ENCODE measurements at regions not wholly inside any gene's neighbourhood (a gene's known extent, or its start where the extent isn't known, plus 50 kb on each side); places are given as distances from the start of the nearest gene placed in this dataset.
A peak's percentile ranks its signal among the peaks of the same experiment; 100 is the strongest.
"Not testable (repeated sequence)": the region's sequence is repeated elsewhere in the genome, so short reads cannot be mapped to it uniquely, and the experiment has no call there.

GRCh38 chr14:21913759-21914158 is 240.1 kb upstream of the OR4E1 start:
- Mint-ChIP-seq H3K36me3 (ENCODE audit: low read depth) (no peaks in the 10 kb centered on the region), H3K27ac (ENCODE audit: unreplicated experiment) (no peak overlapping the region), H3K9me3 (ENCODE audit: low read depth) (no peaks in the 10 kb centered on the region), H3K4me1 (ENCODE audit: low read depth) (peaks cover 8% of the 10 kb centered on the region), H3K27me3 (ENCODE audit: low read depth) (peaks cover 16% of the 10 kb centered on the region), H3K4me3 (ENCODE audit: unreplicated experiment) (no peak overlapping the region)
- TF ChIP-seq, protein P1, sequence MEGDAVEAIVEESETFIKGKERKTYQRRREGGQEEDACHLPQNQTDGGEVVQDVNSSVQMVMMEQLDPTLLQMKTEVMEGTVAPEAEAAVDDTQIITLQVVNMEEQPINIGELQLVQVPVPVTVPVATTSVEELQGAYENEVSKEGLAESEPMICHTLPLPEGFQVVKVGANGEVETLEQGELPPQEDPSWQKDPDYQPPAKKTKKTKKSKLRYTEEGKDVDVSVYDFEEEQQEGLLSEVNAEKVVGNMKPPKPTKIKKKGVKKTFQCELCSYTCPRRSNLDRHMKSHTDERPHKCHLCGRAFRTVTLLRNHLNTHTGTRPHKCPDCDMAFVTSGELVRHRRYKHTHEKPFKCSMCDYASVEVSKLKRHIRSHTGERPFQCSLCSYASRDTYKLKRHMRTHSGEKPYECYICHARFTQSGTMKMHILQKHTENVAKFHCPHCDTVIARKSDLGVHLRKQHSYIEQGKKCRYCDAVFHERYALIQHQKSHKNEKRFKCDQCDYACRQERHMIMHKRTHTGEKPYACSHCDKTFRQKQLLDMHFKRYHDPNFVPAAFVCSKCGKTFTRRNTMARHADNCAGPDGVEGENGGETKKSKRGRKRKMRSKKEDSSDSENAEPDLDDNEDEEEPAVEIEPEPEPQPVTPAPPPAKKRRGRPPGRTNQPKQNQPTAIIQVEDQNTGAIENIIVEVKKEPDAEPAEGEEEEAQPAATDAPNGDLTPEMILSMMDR (IDR thresholded peaks at IDR 0.05): peak; percentile 71
- DNase-seq (ENCODE audit: low spot score): no peak

DNA sequence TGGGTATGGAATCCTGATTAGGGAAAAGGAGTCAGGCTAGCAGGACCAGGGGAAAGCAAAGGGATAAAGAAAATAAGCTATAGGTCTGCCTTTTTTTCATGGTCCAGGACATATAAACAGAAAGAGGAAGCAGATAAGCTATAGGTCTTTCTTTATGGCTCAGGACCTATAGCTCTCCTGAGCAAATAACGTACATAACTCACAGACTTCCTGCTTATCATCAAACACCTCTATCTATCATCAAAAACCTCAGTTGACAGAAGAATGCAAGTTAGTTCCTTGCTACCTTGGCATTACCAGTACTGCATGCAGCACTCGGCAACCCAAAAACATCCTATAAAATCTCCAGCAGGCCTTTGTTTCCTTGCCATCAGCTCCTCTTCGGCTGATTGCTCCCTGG is 238.7 kb upstream of the OR4E1 start:
- Mint-ChIP-seq H3K27me3 (ENCODE audit: low read depth) (peaks cover 18% of the 10 kb centered on the region), H3K4me1 (ENCODE audit: low read depth) (peaks cover 5% of the 10 kb centered on the region), H3K27ac (ENCODE audit: unreplicated experiment) (no peak overlapping the region), H3K36me3 (ENCODE audit: low read depth) (no peaks in the 10 kb centered on the region), H3K4me3 (ENCODE audit: unreplicated experiment) (no peak overlapping the region), H3K9me3 (ENCODE audit: low read depth) (no peaks in the 10 kb centered on the region)
- DNase-seq (ENCODE audit: low spot score): no peak
- TF ChIP-seq, protein P1 (IDR thresholded peaks at IDR 0.05): no peak

- Mint-ChIP-seq H3K27ac (ENCODE audit: unreplicated experiment) (no peak overlapping the region), H3K36me3 (ENCODE audit: low read depth) (no peaks in the 10 kb centered on the region), H3K4me3 (ENCODE audit: unreplicated experiment) (no peak overlapping the region), H3K4me1 (ENCODE audit: low read depth) (peaks cover 5% of the 10 kb centered on the region), H3K9me3 (ENCODE audit: low read depth) (no peaks in the 10 kb centered on the region), H3K27me3 (ENCODE audit: low read depth) (peaks cover 18% of the 10 kb centered on the region)
- no peak for DNase-seq (ENCODE audit: low spot score)
- TF ChIP-seq, protein P1 (IDR thresholded peaks at IDR 0.05): no peak
Observed at GRCh38 chr14:21911877-21912276, 238.3 kb upstream of the OR4E1 start.

GRCh38 chr14:21910260-21910659 is 236.6 kb upstream of the OR4E1 start:
- no peaks in the 10 kb centered on the region for H3K36me3 Mint-ChIP-seq (ENCODE audit: low read depth)
- TF ChIP-seq, protein P1 (IDR thresholded peaks at IDR 0.05): no peak
- H3K9me3 Mint-ChIP-seq (ENCODE audit: low read depth): no peaks in the 10 kb centered on the region
- no peaks in the 10 kb centered on the region for H3K4me1 Mint-ChIP-seq (ENCODE audit: low read depth)
- H3K4me3 Mint-ChIP-seq (ENCODE audit: unreplicated experiment): no peak overlapping the region
- no peak overlapping the region for H3K27ac Mint-ChIP-seq (ENCODE audit: unreplicated experiment)
- H3K27me3 Mint-ChIP-seq (ENCODE audit: low read depth): peaks cover 16% of the 10 kb centered on the region
- no peak for DNase-seq (ENCODE audit: low spot score)

GRCh38 chr14:21902561-21903181 is 229.1 kb upstream of the OR4E1 start:
- peaks cover 2% of the 10 kb centered on the region for H3K27me3 Mint-ChIP-seq (ENCODE audit: low read depth)
- H3K4me3 Mint-ChIP-seq (ENCODE audit: unreplicated experiment): no peak overlapping the region
- DNase-seq (ENCODE audit: low spot score): no peak

DNA sequence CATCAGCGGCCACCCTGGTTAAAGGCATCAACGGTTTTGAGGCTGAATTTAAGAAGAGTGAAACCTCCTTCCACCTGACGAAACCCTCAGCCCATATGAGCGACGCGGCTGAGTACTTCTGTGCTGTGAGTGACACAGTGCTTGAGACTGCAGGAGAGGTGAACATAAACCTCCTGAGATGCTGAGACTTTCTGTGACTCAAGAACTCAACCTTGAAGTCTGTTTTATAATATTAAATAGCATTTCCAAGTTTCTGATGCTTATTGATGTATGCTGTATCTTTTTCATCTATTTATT is 221.2 kb upstream of the OR4E1 start:
- not testable (repeated sequence) for H3K4me1 Mint-ChIP-seq (ENCODE audit: low read depth); H3K4me3 Mint-ChIP-seq (ENCODE audit: unreplicated experiment); H3K36me3 Mint-ChIP-seq (ENCODE audit: low read depth); H3K27me3 Mint-ChIP-seq (ENCODE audit: low read depth); DNase-seq (ENCODE audit: low spot score); H3K9me3 Mint-ChIP-seq (ENCODE audit: low read depth); H3K27ac Mint-ChIP-seq (ENCODE audit: unreplicated experiment)

More at GRCh38 chr14:21902561-21903181, 229.1 kb upstream of the OR4E1 start:
- TF ChIP-seq, protein P1 (IDR thresholded peaks at IDR 0.05): peak; percentile 66
- no peak overlapping the region for H3K27ac Mint-ChIP-seq (ENCODE audit: unreplicated experiment)
- H3K4me1 Mint-ChIP-seq (ENCODE audit: low read depth): no peaks in the 10 kb centered on the region
- peaks cover 3% of the 10 kb centered on the region for H3K9me3 Mint-ChIP-seq (ENCODE audit: low read depth)
- H3K36me3 Mint-ChIP-seq (ENCODE audit: low read depth): no peaks in the 10 kb centered on the region
